GM12878 (cell line): ENCODE measurements at regions not wholly inside any gene's neighbourhood (a gene's known extent, or its start where the extent isn't known, plus 50 kb on each side); places are given as distances from the start of the nearest gene placed in this dataset.

ENCODE experiments used
- ATAC-seq: fragments of 200-7000 bp; cut with Tn5 transposase; 3 replicates; pipeline ENCODE4 v1.9.1; 2020; ENCODE audit warnings: mild to moderate bottlenecking, moderate library complexity
- BruUV-seq: library from RNA; stranded (reverse); fragments of 400-500 nt; replicated peaks from 2 replicates; lab custom pipeline; 2021; lab: Mats Ljungman, UMichigan
- CTCF ChIA-PET: fragments of 300-600 bp; sonication (Branson Sonifier 250); formaldehyde crosslinking; extraction: SDS; loops from one replicate; lab custom pipeline; 2021; ENCODE audit warnings: inconsistent platforms; lab: Yijun Ruan, JAX
- POLR2A ChIA-PET: fragments of 350-600 bp; formaldehyde crosslinking; extraction: SDS; loops from one replicate; lab custom pipeline; 2021; ENCODE audit warnings: inconsistent platforms; lab: Charles Lee
- RAD21 ChIA-PET: fragments of 300-600 bp; sonication (Branson Sonifier 250); formaldehyde crosslinking; loops from one replicate; lab custom pipeline; 2023; ENCODE audit warnings: antibody characterized with exemption; ENCODE audit not compliant: unreplicated experiment; lab: Charles Lee
- SMC1A ChIA-PET: fragments of 300-600 bp; sonication (Branson Sonifier 250); formaldehyde crosslinking; loops from one replicate; lab custom pipeline; 2023; ENCODE audit not compliant: unreplicated experiment, uncharacterized antibody; lab: Charles Lee
- DNase-seq: peaks from one replicate; pipeline ENCODE4 v3.0.0-alpha.2; 2011; ENCODE audit warnings: low read depth, low spot score
- FAIRE-seq: peaks from 3 replicates; lab custom pipeline; 2011; peaks lifted over from hg19 to GRCh38; lab: Jason Lieb, UNC
- H2AFZ ChIP-seq: 2 replicates; pipeline ENCODE4 v1.6.0; 2011; ENCODE audit warnings: low read depth, low read length, control low read depth; ENCODE audit not compliant: control insufficient read depth
- H3K27ac ChIP-seq: 2 replicates; pipeline ENCODE4 v1.5.1; 2011; ENCODE audit warnings: control low read depth; ENCODE audit not compliant: control insufficient read depth, insufficient read depth
- H3K27me3 ChIP-seq, 2 experiments: replicated peaks in 1 of 2; 2 replicates each; pipeline versions ENCODE4 v1.6.0 to v1.6.1; 2011; ENCODE audit warnings: low read length in 1 of 2; ENCODE audit not compliant: control insufficient read depth in 2 of 2, insufficient read depth in 2 of 2
- H3K36me3 ChIP-seq, 2 experiments: 2 replicates each; pipeline ENCODE4 v1.5.1; 2011; ENCODE audit warnings: low read length in 1 of 2; ENCODE audit not compliant: control insufficient read depth in 2 of 2, insufficient read depth in 2 of 2
- H3K4me1 ChIP-seq: 2 replicates; pipeline ENCODE4 v1.6.1; 2011; ENCODE audit warnings: mild to moderate bottlenecking, low read length, moderate library complexity, mixed read lengths; ENCODE audit not compliant: control insufficient read depth, insufficient read depth
- H3K4me2 ChIP-seq: 2 replicates; pipeline ENCODE4 v1.6.0; 2011; ENCODE audit warnings: control low read depth; ENCODE audit not compliant: control insufficient read depth, insufficient read depth
- H3K4me3 ChIP-seq: fragments of 200-600 bp; sonication (generic); 2 replicates; pipeline ENCODE4 v1.5.1; 2016
- H3K79me2 ChIP-seq: 2 replicates; pipeline ENCODE4 v1.6.0; 2011; ENCODE audit warnings: low read length; ENCODE audit not compliant: control insufficient read depth, insufficient read depth
- H3K9ac ChIP-seq: 2 replicates; pipeline ENCODE4 v1.8.0; 2011; ENCODE audit warnings: low read length, control low read depth, mixed read lengths; ENCODE audit not compliant: control insufficient read depth, insufficient read depth
- H3K9me3 ChIP-seq: replicated peaks from 3 replicates; pipeline ENCODE4 v1.5.1; 2011; ENCODE audit warnings: mild to moderate bottlenecking, low read length; ENCODE audit not compliant: control insufficient read depth, insufficient read depth
- H4K20me1 ChIP-seq: 2 replicates; pipeline ENCODE4 v1.6.0; 2011; ENCODE audit not compliant: control insufficient read depth, insufficient read depth
- CBX3 ChIP-seq: fragments of 200-600 bp; sonication (generic); IDR thresholded peaks from 2 replicates; pipeline ENCODE4 v1.6.1; 2016; ENCODE audit warnings: low read depth, borderline replicate concordance
- CEBPB ChIP-seq, 2 experiments: fragments of 150-350 bp in 1 of 2; IDR thresholded peaks; 2 replicates each; pipeline ENCODE4 v1.6.1; 2012 to 2014; ENCODE audit warnings: low read depth in 2 of 2, low read length in 2 of 2, borderline replicate concordance in 1 of 2, inconsistent platforms in 1 of 2
- CTCF ChIP-seq, 3 experiments: IDR thresholded peaks in 2 of 3; conservative IDR thresholded peaks in 1 of 3; 2 replicates each; pipeline ENCODE4 v1.5.1; 2011; ENCODE audit warnings: low read depth in 3 of 3, low read length in 3 of 3, mild to moderate bottlenecking in 3 of 3, control low read depth in 2 of 3, moderate library complexity in 2 of 3, inconsistent platforms in 1 of 3, mixed read lengths in 1 of 3; ENCODE audit not compliant: control insufficient read depth in 2 of 3, insufficient read depth in 1 of 3; ENCODE audit errors: extremely low read depth in 1 of 3
- ELK1 ChIP-seq: IDR thresholded peaks from 2 replicates; pipeline ENCODE4 v1.6.1; 2012; ENCODE audit warnings: low read depth, low read length, improper control_type of control experiment
- EP300 ChIP-seq, 2 experiments: fragments of 150-350 bp in 1 of 2; IDR thresholded peaks; 2 replicates each; pipeline ENCODE4 v1.6.1; 2011 to 2012; ENCODE audit warnings: low read depth in 2 of 2, low read length in 2 of 2, borderline replicate concordance in 1 of 2, improper control_type of control experiment in 1 of 2, inconsistent platforms in 1 of 2; ENCODE audit not compliant: control insufficient read depth in 1 of 2
- HDAC2 ChIP-seq: fragments of 200-600 bp; sonication (generic); IDR thresholded peaks from 2 replicates; pipeline ENCODE4 v1.6.1; 2017
- IKZF2 ChIP-seq, 2 experiments: fragments of 450-650 bp; IDR thresholded peaks; 2 replicates each; pipeline ENCODE4 v1.6.1; 2017; ENCODE audit warnings: mild to moderate bottlenecking in 2 of 2, moderate library complexity in 2 of 2
- MEF2B ChIP-seq: fragments of 450-650 bp; IDR thresholded peaks from 2 replicates; pipeline ENCODE4 v1.6.1; 2018; ENCODE audit warnings: mild to moderate bottlenecking, moderate library complexity; ENCODE audit not compliant: partially characterized antibody, poor library complexity, severe bottlenecking
- MTA3 ChIP-seq: IDR thresholded peaks from 2 replicates; pipeline ENCODE4 v1.6.1; 2012; ENCODE audit warnings: low read length, inconsistent platforms, borderline replicate concordance
- POLR2AphosphoS2 ChIP-seq: IDR thresholded peaks from 2 replicates; pipeline ENCODE4 v1.6.1; 2011; ENCODE audit warnings: low read depth, mild to moderate bottlenecking, low read length, improper control_type of control experiment, moderate library complexity
- RAD51 ChIP-seq: fragments of 450-650 bp; IDR thresholded peaks from 2 replicates; pipeline ENCODE4 v1.6.1; 2016; ENCODE audit warnings: moderate library complexity, mild to moderate bottlenecking, inconsistent platforms
- RCOR1 ChIP-seq: conservative IDR thresholded peaks from 2 replicates; pipeline ENCODE4 v1.6.1; 2012; ENCODE audit warnings: low read depth, low read length, improper control_type of control experiment
- TCF12 ChIP-seq: IDR thresholded peaks from 2 replicates; pipeline ENCODE4 v1.6.1; 2011; ENCODE audit warnings: low read depth, mild to moderate bottlenecking, low read length
- TCF7 ChIP-seq: IDR thresholded peaks from 2 replicates; pipeline ENCODE4 v1.6.1; 2014; ENCODE audit warnings: antibody characterized with exemption, borderline replicate concordance
- WRNIP1 ChIP-seq: IDR thresholded peaks from 2 replicates; pipeline ENCODE4 v1.6.1; 2011; ENCODE audit warnings: low read depth, low read length, improper control_type of control experiment, borderline replicate concordance
- YBX1 ChIP-seq: fragments of 450-650 bp; IDR thresholded peaks from 2 replicates; pipeline ENCODE4 v1.6.1; 2016; ENCODE audit warnings: antibody characterized with exemption
- ZBED1 ChIP-seq: IDR thresholded peaks from 2 replicates; pipeline ENCODE4 v1.6.1; 2016; ENCODE audit warnings: borderline replicate concordance
- WGBS: methylation state at CpG from one replicate; pipeline ENCODE4 v1.1.6; 2016; ENCODE audit warnings: low lambda C conversion rate; ENCODE audit not compliant: insufficient replicate concordance, insufficient coverage; ENCODE audit errors: missing lambda C conversion rate; 5-methylcytosine and 5-hydroxymethylcytosine counted together
- in situ Hi-C: fragments of 300-500 bp; cut with MboI; formaldehyde crosslinking; loops from 9 replicates; pipeline ENCODE4 v1.14.3; 2018; ENCODE audit warnings: mixed read lengths
- intact Hi-C: fragments of 100-400 bp; cut with micrococcal nuclease; formaldehyde crosslinking; loops from one replicate; pipeline ENCODE4 v1.14.2; 2022; ENCODE audit not compliant: unreplicated experiment
- TF ChIP-seq, protein P1 (sequence below): fragments of 450-650 bp; formaldehyde crosslinking; IDR thresholded peaks from 2 replicates; pipeline ENCODE4 v1.5.0; 2022; ENCODE audit warnings: mild to moderate bottlenecking, missing genetic modification characterization
- TF ChIP-seq, protein P2 (sequence below): fragments of 450-650 bp; IDR thresholded peaks from 2 replicates; pipeline ENCODE4 v1.6.1; 2017; ENCODE audit warnings: borderline replicate concordance

DNA sequence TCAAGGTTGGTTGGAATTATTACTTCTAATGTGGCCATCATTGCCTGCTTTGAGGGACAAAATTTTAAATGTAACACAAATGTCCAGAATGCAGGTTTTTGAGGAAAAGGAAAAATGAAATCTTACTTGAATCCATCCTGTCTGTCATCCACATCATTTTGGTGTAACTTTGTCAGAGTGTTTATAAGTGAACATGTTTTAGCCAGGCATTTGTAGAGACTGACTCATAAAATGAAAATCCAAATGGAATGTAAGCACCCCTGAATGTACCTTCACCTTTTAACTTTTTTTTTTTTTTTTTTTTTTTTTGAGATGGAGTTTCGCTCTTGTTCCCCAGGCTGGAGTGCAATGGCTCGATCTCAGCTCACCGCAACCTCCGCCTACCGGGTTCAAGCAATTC lies 141.8 kb upstream of the BNIP2 start:
- Histone ChIP-seq H3K4me3 (no peak overlapping the region), H4K20me1 (no peaks in the 10 kb centered on the region), H3K4me1 (no peaks in the 10 kb centered on the region), H3K9ac (no peak overlapping the region), H3K36me3 (no peaks in the 10 kb centered on the region), H3K79me2 (no peaks in the 10 kb centered on the region), H3K27me3 (no peaks in the 10 kb centered on the region), H3K4me2 (no peak overlapping the region), H3K9me3 (no peaks in the 10 kb centered on the region), H2AFZ (no peak overlapping the region), H3K27ac (no peak overlapping the region)
- DNase-seq (no peak), FAIRE-seq (no peak), ATAC-seq (no peak)
- in situ Hi-C loops: no loop called here
- BruUV-seq: no TSS peak
- 69% methylated on average over 5 of the region's 5 CpGs for WGBS
- intact Hi-C loops: no loop called here
- CTCF ChIA-PET: no interaction called here
- RAD21 ChIA-PET: no interaction called here
- POLR2A ChIA-PET: no interaction called here
- SMC1A ChIA-PET: no interaction called here
- TF ChIP-seq TCF12: no peak
- TF ChIP-seq MEF2B: no peak
- TF ChIP-seq RCOR1: no peak
- TF ChIP-seq CEBPB (IDR thresholded peaks at IDR 0.05; ENCODE audit: borderline replicate concordance in 1 of 2, low read depth in 2 of 2, low read length in 2 of 2): no peak
- TF ChIP-seq HDAC2: no peak
- TF ChIP-seq YBX1: no peak
- no peak for TF ChIP-seq POLR2AphosphoS2
- TF ChIP-seq CTCF (IDR thresholded peaks at IDR 0.05 in 2 of 3, conservative IDR thresholded peaks at IDR 0.05 in 1 of 3; ENCODE audit: control insufficient read depth in 2 of 3, extremely low read depth in 1 of 3, insufficient read depth in 1 of 3, low read depth in 3 of 3, low read length in 3 of 3): no peak
- no peak for TF ChIP-seq TCF7
- TF ChIP-seq, protein P1, sequence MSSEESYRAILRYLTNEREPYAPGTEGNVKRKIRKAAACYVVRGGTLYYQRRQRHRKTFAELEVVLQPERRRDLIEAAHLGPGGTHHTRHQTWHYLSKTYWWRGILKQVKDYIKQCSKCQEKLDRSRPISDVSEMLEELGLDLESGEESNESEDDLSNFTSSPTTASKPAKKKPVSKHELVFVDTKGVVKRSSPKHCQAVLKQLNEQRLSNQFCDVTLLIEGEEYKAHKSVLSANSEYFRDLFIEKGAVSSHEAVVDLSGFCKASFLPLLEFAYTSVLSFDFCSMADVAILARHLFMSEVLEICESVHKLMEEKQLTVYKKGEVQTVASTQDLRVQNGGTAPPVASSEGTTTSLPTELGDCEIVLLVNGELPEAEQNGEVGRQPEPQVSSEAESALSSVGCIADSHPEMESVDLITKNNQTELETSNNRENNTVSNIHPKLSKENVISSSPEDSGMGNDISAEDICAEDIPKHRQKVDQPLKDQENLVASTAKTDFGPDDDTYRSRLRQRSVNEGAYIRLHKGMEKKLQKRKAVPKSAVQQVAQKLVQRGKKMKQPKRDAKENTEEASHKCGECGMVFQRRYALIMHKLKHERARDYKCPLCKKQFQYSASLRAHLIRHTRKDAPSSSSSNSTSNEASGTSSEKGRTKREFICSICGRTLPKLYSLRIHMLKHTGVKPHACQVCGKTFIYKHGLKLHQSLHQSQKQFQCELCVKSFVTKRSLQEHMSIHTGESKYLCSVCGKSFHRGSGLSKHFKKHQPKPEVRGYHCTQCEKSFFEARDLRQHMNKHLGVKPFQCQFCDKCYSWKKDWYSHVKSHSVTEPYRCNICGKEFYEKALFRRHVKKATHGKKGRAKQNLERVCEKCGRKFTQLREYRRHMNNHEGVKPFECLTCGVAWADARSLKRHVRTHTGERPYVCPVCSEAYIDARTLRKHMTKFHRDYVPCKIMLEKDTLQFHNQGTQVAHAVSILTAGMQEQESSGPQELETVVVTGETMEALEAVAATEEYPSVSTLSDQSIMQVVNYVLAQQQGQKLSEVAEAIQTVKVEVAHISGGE (CRISPR knock-in tag): no peak
- TF ChIP-seq EP300 (IDR thresholded peaks at IDR 0.05; ENCODE audit: borderline replicate concordance in 1 of 2, control insufficient read depth in 1 of 2, low read depth in 2 of 2, low read length in 2 of 2): no peak
- TF ChIP-seq IKZF2 (IDR thresholded peaks at IDR 0.05): no peak
- TF ChIP-seq ELK1: no peak
- TF ChIP-seq MTA3: no peak
- no peak for TF ChIP-seq CBX3
- no peak for TF ChIP-seq WRNIP1
- no peak for TF ChIP-seq RAD51
- TF ChIP-seq, protein P2, sequence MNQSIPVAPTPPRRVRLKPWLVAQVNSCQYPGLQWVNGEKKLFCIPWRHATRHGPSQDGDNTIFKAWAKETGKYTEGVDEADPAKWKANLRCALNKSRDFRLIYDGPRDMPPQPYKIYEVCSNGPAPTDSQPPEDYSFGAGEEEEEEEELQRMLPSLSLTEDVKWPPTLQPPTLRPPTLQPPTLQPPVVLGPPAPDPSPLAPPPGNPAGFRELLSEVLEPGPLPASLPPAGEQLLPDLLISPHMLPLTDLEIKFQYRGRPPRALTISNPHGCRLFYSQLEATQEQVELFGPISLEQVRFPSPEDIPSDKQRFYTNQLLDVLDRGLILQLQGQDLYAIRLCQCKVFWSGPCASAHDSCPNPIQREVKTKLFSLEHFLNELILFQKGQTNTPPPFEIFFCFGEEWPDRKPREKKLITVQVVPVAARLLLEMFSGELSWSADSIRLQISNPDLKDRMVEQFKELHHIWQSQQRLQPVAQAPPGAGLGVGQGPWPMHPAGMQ: no peak
- no peak for TF ChIP-seq ZBED1
